ENCODE measurements at regions not wholly inside any gene's neighbourhood (a gene's known extent, or its start where the extent isn't known, plus 50 kb on each side); places are given as distances from the start of the nearest gene placed in this dataset.
"Not testable (repeated sequence)": the region's sequence is repeated elsewhere in the genome, so short reads cannot be mapped to it uniquely, and the experiment has no call there.

DNA sequence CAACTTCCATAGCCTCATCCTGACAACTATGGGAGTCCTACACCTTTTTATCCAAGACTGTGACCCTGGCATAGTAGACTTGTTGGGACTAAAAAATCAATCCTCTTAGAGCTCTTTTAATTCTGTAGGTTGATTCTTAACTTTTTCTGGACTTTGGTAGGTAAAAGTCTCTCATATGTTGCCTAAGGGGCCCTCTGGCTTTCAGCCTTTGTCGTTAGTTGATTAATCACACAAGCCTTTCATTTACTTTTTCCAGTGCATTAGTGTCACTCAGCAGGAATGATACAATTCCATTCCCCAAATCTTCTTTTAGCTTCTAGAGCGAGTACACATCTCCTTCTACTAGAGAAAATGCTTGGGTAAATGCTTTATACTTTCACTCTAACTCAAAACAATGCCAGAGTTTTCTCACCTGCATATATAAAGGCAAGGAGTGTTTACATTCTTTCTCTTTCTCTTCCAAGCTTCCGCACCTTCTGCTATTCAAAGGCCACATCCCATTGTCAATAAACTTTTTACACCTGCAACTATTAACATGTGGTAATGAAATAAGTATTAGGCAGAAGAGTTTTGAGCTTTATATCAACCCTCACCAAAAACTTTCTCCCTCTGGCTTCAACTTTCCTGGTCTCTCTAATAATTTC, 516.6 kb downstream of the FAM181B start:
- no peak for DNase-seq (ENCODE audit: low read depth)

GRCh38 chr11:82210011-82210410, 523.7 kb downstream of the FAM181B start:
- DNase-seq (ENCODE audit: low read depth) = no peak

- DNase-seq (ENCODE audit: low read depth) = no peak
Observed at GRCh38 chr11:82195283-82195682, 538.4 kb downstream of the FAM181B start.

- DNase-seq (ENCODE audit: low read depth) = no peak
Observed at GRCh38 chr11:82194521-82194920, 539.1 kb downstream of the FAM181B start.

GRCh38 chr11:82191695-82192094, 542.0 kb downstream of the FAM181B start:
- DNase-seq (ENCODE audit: low read depth) = no peak

DNA sequence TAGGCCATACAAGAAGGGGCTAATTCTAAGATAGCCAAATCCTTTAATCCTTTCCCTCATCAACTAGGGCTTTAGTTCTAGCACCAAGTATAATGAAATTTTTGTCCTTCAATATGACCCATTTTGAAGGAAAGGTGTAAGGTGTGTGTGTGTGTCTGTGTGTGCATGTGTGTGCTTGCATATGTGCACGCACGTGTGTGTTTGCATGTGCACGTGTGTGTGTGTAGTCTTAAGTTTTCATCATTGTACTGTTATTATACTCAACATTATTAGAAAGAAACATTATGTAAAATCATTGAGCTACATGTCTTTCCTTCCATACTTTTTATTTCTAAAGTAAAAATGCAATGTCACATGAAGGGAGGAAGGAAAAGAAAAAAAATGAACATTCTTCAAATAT, 547.7 kb downstream of the FAM181B start:
- no peak for DNase-seq (ENCODE audit: low read depth)

DNA sequence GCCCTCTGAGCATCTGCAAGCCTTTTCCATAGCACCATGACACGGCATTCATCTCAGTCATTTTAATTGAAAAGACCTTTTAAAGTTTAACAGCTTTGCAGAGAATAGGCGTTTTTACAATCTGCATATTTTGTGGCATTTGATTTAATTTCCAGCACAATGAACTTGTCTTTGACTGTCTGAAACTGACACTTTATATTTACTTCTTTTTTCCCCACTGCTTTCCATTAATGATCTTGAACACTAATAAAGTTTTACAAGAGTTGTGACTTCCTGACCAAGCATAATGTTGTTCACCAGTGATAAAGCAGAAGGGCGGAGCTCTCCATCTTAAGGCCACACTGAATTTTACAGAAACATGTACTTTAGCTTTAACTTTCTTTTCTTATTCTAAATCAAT, 548.7 kb downstream of the FAM181B start:
- DNase-seq (ENCODE audit: low read depth) = no peak

DNA sequence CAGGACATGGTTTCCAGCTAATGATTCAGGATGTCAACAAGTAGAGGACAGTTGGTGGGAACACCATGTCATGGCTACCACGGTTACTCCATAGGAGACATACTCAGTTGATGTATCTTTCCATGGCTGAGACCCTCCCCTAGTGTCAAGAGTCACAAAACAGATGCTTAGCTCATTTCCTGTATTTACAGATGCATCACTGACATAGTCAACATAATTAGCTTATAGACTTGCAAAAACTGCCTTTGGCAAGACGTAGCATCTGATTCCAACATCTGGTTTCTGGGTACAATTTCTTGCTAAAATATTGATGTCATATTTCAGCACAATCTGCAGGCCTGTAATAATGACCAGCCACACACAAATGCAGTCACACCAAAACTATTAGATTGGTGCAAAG, 550.3 kb downstream of the FAM181B start:
- no peak for DNase-seq (ENCODE audit: low read depth)

GRCh38 chr11:82182697-82183096, 551.0 kb downstream of the FAM181B start:
- not testable (repeated sequence) for DNase-seq (ENCODE audit: low read depth)

DNA sequence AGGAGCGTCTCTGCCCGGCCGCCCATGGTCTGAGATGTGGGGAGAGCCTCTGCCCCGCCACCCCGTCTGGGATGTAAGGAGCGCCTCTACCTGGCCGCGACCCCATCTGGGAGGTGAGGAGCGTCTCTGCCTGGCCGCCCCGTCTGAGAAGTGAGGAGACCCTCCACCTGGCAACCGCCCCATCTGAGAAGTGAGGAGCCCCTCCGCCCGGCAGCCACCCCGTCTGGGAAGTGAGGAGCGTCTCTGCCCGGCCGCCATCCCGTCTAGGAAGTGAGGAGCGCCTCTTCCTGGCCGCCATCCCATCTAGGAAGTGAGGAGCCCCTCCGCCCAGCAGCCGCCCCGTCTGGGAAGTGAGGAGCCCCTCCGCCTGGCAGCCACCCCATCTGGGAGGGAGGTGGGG, 551.9 kb downstream of the FAM181B start:
- DNase-seq (ENCODE audit: low read depth) = not testable (repeated sequence)

DNA sequence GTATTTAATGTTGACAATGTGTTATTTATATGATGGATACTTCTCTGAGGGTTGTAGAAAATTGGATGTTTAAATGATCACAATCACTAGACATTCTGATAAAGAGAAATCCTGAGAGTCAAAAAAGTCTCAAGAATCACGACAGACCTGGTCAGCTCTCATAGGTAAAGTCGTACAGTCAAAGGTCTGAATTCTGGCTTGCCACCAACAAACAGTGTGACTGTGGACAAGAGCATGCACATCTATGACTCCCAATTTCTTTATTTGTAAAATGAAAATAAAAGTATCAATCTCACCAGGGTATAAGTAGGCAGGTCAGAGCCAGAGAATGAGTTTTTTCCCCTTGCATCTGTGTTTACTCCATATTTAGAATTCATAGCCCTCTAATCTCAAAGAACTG, 556.7 kb downstream of the FAM181B start:
- no peak for DNase-seq (ENCODE audit: low read depth)

- no peak for DNase-seq (ENCODE audit: low read depth)
Observed at GRCh38 chr11:82176365-82176764, 557.3 kb downstream of the FAM181B start.

- DNase-seq (ENCODE audit: low read depth) = no peak
Observed at GRCh38 chr11:82174610-82175009, 559.1 kb downstream of the FAM181B start.

GRCh38 chr11:82146789-82147188, 586.9 kb downstream of the FAM181B start:
- no peak for DNase-seq (ENCODE audit: low read depth)

DNA sequence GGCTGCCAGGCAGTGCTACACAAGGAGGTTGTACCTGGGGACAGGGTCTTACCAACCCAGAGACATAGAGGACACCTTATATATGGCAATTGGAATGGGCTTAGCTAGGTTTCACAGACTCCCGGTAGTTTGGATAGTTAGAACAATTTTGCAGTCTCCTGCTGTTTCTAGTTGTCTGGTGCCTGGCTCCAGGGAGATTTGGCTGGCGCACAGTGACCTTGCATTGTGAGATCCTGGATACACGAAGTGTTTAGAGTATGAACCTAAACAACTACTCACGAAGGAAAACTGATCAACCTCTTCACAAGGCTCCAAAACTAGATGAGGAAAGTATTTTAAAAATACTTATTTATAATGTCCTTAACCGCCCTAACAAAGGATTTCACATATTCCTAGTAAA, 614.7 kb downstream of the FAM181B start:
- no peak for DNase-seq (ENCODE audit: low read depth)

- DNase-seq (ENCODE audit: low read depth) = no peak
Observed at GRCh38 chr11:82117362-82117761, 616.3 kb downstream of the FAM181B start.

DNA sequence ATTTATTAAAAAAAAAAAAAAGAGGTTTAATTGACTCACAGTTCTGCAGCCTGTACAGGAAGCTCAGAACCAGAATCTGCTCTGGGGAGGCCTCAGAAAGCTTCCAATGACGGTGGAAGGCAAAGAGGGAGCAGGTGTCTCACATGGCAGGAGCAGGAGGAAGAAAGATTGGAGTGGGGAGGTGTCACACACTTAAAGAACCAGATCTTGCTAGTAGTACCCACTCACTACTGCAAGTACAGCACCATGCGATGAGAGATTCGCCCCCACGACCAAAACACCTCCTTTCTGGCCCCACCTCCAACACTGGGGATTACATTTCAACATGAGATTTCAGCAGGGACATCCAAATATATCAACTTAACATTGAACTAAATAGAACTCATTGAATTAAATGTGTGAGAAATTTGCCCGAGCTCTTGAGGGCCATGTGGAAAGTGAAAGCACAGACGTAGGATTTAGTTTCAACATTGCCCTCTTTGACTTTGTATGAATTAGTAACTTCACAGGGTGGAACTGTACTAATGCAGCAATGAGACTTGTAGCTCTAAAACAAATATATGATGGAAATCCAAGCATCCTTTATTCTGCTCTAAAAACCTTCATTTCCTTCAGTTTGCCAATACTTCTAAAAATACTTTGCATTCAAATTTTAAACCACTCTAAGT, 628.2 kb downstream of the FAM181B start:
- DNase-seq (ENCODE audit: low read depth) = no peak

GRCh38 chr11:82092904-82093303, 640.8 kb downstream of the FAM181B start:
- no peak for DNase-seq (ENCODE audit: low read depth)

DNA sequence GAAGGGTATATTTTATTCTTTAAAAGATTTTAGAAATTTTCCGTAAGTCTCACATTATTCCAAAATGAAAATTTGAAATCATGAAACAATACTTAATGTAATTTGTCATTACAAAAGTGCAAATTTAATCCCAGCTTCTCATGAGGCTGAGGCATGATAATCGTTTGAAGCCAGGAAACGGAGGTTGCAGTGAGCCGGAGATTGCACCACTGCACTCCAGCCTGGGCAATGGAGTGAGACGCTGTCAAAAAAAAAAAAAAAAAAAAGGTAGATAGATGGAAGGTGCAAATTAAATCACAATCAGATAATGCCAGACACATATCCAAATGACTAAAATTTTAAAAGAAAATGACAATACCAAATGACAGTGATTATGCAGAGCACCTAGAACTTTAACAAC, 644.2 kb downstream of the FAM181B start:
- no peak for DNase-seq (ENCODE audit: low read depth)

DNA sequence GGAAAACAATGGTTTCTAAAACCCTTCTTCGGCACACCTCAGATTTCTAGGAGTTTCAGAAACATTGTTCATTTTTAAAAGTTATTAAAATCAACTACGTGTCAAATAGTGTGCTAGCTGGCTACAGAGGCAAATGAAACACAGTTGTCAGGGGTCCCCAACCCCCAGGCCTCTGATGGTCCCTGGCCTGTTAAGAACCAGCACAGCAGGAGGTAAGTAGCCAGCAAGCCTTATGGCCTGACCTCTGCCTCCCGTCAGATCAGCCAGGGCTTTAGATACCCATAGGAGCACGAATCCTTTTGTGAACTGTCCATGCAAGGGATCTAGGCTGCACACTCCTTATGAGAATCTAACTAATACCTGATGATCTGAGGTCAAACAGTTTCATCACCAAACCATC, 648.2 kb downstream of the FAM181B start:
- DNase-seq (ENCODE audit: low read depth) = no peak

DNA sequence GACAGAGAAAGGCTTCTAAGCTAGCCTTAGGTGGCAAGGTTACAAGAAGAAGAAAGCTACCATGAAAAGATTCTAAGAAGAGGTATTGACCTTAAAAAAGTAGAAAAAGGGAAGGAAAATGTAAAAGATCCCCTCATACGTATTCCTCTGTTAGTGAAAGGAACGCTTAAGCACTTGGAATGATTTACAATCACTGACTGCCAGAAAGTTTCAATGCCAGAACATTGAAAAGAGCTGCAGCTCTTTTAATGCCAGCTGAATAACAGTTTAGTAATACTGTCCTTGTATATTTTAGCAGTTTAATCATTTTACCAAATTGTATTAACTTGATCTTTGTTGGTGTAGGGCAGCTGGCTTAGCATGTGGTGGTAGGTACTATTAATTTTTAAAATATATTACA, 650.7 kb downstream of the FAM181B start:
- no peak for DNase-seq (ENCODE audit: low read depth)

DNA sequence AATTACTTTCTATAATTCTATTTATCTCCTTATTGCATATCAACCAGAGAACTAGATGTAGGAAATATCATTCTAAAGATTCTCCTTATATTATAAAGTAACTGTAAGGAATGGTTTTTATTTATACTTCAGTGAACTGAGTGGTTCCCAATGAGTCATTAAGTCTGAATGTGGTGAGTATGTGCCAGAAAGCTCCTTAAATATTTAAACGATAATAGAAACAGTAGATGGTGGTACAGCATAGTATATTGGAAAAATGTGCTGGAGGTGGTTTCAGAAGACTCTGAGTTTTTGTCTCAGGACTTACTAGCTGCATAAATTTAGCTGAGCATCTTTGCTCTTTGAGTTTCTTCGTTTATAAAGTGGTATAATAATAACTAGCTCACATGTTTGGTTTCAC, 653.5 kb downstream of the FAM181B start:
- DNase-seq (ENCODE audit: low read depth) = no peak

DNA sequence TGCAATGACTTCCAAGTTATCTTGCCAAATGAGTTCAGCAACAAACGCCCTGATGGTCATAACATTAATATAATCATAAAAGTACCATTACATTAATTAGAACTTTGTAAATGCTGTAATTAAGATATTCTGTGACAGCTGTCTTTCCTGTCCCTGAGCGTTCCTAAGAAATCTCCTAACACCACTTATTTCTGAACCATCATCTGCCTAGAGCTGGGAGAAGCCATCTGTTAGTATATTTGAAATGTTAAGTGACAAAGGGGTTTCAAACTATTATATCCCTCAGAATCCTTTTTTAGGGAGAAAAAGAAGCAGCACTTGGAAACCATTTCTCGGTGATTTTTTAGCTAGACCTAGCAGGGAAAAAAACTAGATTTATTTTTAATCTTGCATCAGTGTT, 657.5 kb downstream of the FAM181B start:
- no peak for DNase-seq (ENCODE audit: low read depth)

GRCh38 chr11:82059505-82059904, 674.2 kb downstream of the FAM181B start:
- DNase-seq (ENCODE audit: low read depth) = no peak
